AG04449 (cell line): ENCODE measurements at regions not wholly inside any gene's neighbourhood (a gene's known extent, or its start where the extent isn't known, plus 50 kb on each side); places are given as distances from the start of the nearest gene placed in this dataset.

Source experiments
- CTCF ChIA-PET: fragments of 350-600 bp; formaldehyde crosslinking; extraction: SDS; loops from one replicate; lab custom pipeline; 2021; ENCODE audit warnings: antibody characterized with exemption; lab: Yijun Ruan, JAX
- POLR2A ChIA-PET: fragments of 400-600, 350-600 bp; formaldehyde crosslinking; extraction: SDS; loops from one replicate; lab custom pipeline; 2020; ENCODE audit warnings: antibody characterized with exemption, inconsistent platforms; lab: Yijun Ruan, JAX
- DNase-seq: peaks from one replicate; pipeline ENCODE4 v3.0.0-alpha.2; 2010; ENCODE audit warnings: low read depth, low spot score
- H3K4me3 ChIP-seq: 2 replicates; pipeline ENCODE4 v1.5.1; 2011; ENCODE audit warnings: low read depth, mild to moderate bottlenecking, control low read depth, low read length
- TF ChIP-seq, protein P1 (sequence below): IDR thresholded peaks from one replicate; pipeline ENCODE4 v1.5.1; 2011; ENCODE audit warnings: mild to moderate bottlenecking, moderate library complexity, low read length, control low read depth, inconsistent platforms; ENCODE audit not compliant: insufficient read depth; ENCODE audit errors: missing control alignments

DNA sequence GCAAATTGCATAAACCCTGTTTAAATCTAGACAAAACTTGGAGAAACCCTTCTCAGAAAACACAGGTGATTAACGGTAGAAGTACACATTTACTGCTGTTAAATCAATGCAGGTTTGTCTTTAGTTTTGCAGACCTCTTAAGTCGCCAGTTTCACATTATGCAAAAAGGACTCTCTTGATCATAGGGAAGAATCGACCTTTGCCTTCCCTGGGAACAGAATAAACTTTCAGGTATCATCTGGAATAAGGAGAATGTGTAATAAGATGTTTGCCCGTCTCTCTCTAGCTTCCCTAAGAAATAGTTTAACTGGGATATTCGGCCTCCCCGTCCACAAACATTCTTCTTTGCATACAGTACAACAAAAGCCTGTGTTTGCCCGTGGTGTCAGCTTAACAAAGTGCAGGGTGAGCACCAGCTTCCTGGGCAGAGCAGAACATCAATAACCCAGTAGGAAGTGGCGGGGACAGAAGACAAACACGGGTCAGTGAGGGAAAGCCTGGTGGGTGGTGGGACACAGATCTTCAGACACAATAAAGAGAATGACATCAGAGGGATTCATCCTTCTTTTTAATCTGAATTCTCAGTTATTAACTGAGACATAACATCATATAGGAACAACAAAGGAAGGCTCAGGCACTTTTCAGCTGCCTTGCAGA, 1077.7 kb upstream of the SLC10A2 start:
- CTCF ChIA-PET: no interaction called here
- POLR2A ChIA-PET: no interaction called here
- no peak overlapping the region for H3K4me3 ChIP-seq
- TF ChIP-seq, protein P1, sequence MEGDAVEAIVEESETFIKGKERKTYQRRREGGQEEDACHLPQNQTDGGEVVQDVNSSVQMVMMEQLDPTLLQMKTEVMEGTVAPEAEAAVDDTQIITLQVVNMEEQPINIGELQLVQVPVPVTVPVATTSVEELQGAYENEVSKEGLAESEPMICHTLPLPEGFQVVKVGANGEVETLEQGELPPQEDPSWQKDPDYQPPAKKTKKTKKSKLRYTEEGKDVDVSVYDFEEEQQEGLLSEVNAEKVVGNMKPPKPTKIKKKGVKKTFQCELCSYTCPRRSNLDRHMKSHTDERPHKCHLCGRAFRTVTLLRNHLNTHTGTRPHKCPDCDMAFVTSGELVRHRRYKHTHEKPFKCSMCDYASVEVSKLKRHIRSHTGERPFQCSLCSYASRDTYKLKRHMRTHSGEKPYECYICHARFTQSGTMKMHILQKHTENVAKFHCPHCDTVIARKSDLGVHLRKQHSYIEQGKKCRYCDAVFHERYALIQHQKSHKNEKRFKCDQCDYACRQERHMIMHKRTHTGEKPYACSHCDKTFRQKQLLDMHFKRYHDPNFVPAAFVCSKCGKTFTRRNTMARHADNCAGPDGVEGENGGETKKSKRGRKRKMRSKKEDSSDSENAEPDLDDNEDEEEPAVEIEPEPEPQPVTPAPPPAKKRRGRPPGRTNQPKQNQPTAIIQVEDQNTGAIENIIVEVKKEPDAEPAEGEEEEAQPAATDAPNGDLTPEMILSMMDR: no peak
- DNase-seq: no peak

GRCh38 chr13:104140552-104140951, 1074.3 kb upstream of the SLC10A2 start:
- DNase-seq: no peak
- POLR2A ChIA-PET: no interaction called here
- TF ChIP-seq, protein P1: no peak
- CTCF ChIA-PET: no interaction called here
- H3K4me3 ChIP-seq: no peak overlapping the region

- CTCF ChIA-PET: no interaction called here
- POLR2A ChIA-PET: no interaction called here
- H3K4me3 ChIP-seq: no peak overlapping the region
- TF ChIP-seq, protein P1: no peak
- DNase-seq: no peak
These were observed 1071.2 kb upstream of the SLC10A2 start for GRCh38 chr13:104137416-104137815.

DNA sequence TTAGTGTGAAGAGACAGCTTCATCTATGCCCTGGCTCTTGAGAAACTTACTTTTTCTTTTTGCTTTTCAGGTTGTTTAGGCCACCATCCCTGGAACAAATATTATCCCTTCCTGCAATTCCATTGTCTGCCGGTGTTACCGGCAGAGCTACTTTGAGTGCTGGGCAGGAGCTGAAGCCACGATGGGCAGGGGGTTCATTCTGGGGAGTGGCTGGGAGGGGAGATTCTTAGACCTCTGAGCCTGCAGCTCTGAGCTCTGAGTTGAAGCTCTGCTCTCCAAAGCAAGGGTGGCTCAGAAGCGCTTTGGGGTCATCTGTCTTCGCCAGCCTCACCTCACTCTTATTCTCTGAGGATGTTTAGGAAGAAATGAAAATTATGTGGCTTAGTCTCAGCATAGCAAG, 1066.6 kb upstream of the SLC10A2 start:
- TF ChIP-seq, protein P1: no peak
- CTCF ChIA-PET: no interaction called here
- no peak overlapping the region for H3K4me3 ChIP-seq
- no peak for DNase-seq
- POLR2A ChIA-PET: no interaction called here

DNA sequence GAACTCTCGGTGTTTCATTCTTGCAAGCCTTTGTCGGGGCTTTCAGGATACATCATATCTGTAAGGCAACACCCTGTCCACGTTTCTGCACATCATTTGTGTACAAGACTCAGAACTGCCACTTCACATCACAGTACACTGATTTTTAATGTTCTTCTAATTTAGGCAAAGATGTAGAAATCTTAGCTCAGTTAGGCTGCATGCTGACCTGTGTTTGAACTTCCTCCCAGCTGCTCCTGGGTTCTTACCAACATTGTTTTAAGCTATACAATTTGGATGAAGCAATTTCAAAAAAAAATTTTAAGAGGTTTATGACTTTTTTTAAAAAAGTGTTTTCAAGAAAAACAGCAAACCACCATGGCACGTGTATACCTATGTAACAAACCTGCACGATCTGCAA, 1047.9 kb upstream of the SLC10A2 start:
- TF ChIP-seq, protein P1: no peak
- DNase-seq: no peak
- CTCF ChIA-PET: no interaction called here
- POLR2A ChIA-PET: no interaction called here
- no peak overlapping the region for H3K4me3 ChIP-seq

- ChIA-PET CTCF (no interaction called here), POLR2A (no interaction called here)
- TF ChIP-seq, protein P1: no peak
- no peak for DNase-seq
- H3K4me3 ChIP-seq: no peak overlapping the region
These were observed 1044.8 kb upstream of the SLC10A2 start for GRCh38 chr13:104111031-104111430.
